KOPT-K1 (cell line): ENCODE measurements at regions not wholly inside any gene's neighbourhood (a gene's known extent, or its start where the extent isn't known, plus 50 kb on each side); places are given as distances from the start of the nearest gene placed in this dataset.

Experiments
- H3K27ac ChIP-seq: fragments of 200-600 bp; sonication (generic); 2 replicates; pipeline ENCODE4 v1.5.1; 2016; ENCODE audit warnings: antibody characterized with exemption, mild to moderate bottlenecking, low read depth, low read length; ENCODE audit not compliant: poor library complexity, severe bottlenecking
- H3K36me3 ChIP-seq: fragments of 200-600 bp; sonication (generic); 2 replicates; pipeline ENCODE4 v1.5.1; 2017; ENCODE audit warnings: antibody characterized with exemption, mild to moderate bottlenecking, low read length, moderate library complexity; ENCODE audit not compliant: insufficient read depth
- H3K9me3 ChIP-seq: fragments of 200-600 bp; sonication (generic); 2 replicates; pipeline ENCODE4 v1.5.1; 2017; ENCODE audit warnings: antibody characterized with exemption, low read length, mild to moderate bottlenecking; ENCODE audit not compliant: insufficient read depth, poor library complexity, severe bottlenecking

GRCh38 chr15:29471757-29472156 lies 202.1 kb upstream of the NSMCE3 start:
- no peaks in the 10 kb centered on the region for H3K9me3 ChIP-seq
- H3K36me3 ChIP-seq: no peaks in the 10 kb centered on the region
- H3K27ac ChIP-seq: no peak overlapping the region

GRCh38 chr15:29471306-29471705 lies 201.7 kb upstream of the NSMCE3 start:
- no peak overlapping the region for H3K27ac ChIP-seq
- no peaks in the 10 kb centered on the region for H3K9me3 ChIP-seq
- no peaks in the 10 kb centered on the region for H3K36me3 ChIP-seq

GRCh38 chr15:29470794-29471193 lies 201.2 kb upstream of the NSMCE3 start:
- Histone ChIP-seq H3K36me3 (no peaks in the 10 kb centered on the region), H3K9me3 (no peaks in the 10 kb centered on the region), H3K27ac (no peak overlapping the region)

GRCh38 chr15:29470311-29470710 lies 200.7 kb upstream of the NSMCE3 start:
- Histone ChIP-seq H3K9me3 (no peaks in the 10 kb centered on the region), H3K36me3 (no peaks in the 10 kb centered on the region), H3K27ac (no peak overlapping the region)

- Histone ChIP-seq H3K36me3 (no peaks in the 10 kb centered on the region), H3K9me3 (no peaks in the 10 kb centered on the region), H3K27ac (no peak overlapping the region)
Observed at GRCh38 chr15:29468899-29469298, 199.3 kb upstream of the NSMCE3 start.

- Histone ChIP-seq H3K9me3 (no peaks in the 10 kb centered on the region), H3K27ac (no peak overlapping the region), H3K36me3 (no peaks in the 10 kb centered on the region)
Observed at GRCh38 chr15:29467091-29467490, 197.5 kb upstream of the NSMCE3 start.

- Histone ChIP-seq H3K9me3 (no peaks in the 10 kb centered on the region), H3K27ac (no peak overlapping the region), H3K36me3 (no peaks in the 10 kb centered on the region)
Observed at GRCh38 chr15:29466292-29466691, 196.7 kb upstream of the NSMCE3 start.

- Histone ChIP-seq H3K36me3 (no peaks in the 10 kb centered on the region), H3K9me3 (no peaks in the 10 kb centered on the region), H3K27ac (no peak overlapping the region)
Observed at GRCh38 chr15:29465816-29466215, 196.2 kb upstream of the NSMCE3 start.

GRCh38 chr15:29465196-29465595 lies 195.6 kb upstream of the NSMCE3 start:
- Histone ChIP-seq H3K9me3 (no peaks in the 10 kb centered on the region), H3K27ac (no peak overlapping the region), H3K36me3 (no peaks in the 10 kb centered on the region)

- Histone ChIP-seq H3K27ac (no peak overlapping the region), H3K36me3 (no peaks in the 10 kb centered on the region), H3K9me3 (no peaks in the 10 kb centered on the region)
Observed at GRCh38 chr15:29461877-29462276, 192.3 kb upstream of the NSMCE3 start.

GRCh38 chr15:29458361-29458760 lies 188.7 kb upstream of the NSMCE3 start:
- H3K27ac ChIP-seq: no peak overlapping the region
- no peaks in the 10 kb centered on the region for H3K9me3 ChIP-seq
- H3K36me3 ChIP-seq: no peaks in the 10 kb centered on the region

- Histone ChIP-seq H3K9me3 (no peaks in the 10 kb centered on the region), H3K36me3 (no peaks in the 10 kb centered on the region), H3K27ac (no peak overlapping the region)
Observed at GRCh38 chr15:29457729-29458128, 188.1 kb upstream of the NSMCE3 start.

- Histone ChIP-seq H3K36me3 (no peaks in the 10 kb centered on the region), H3K27ac (no peak overlapping the region), H3K9me3 (no peaks in the 10 kb centered on the region)
Observed at GRCh38 chr15:29456964-29457363, 187.3 kb upstream of the NSMCE3 start.

- H3K36me3 ChIP-seq: no peaks in the 10 kb centered on the region
- H3K27ac ChIP-seq: no peak overlapping the region
- no peaks in the 10 kb centered on the region for H3K9me3 ChIP-seq
Observed at GRCh38 chr15:29456255-29456654, 186.6 kb upstream of the NSMCE3 start.

- Histone ChIP-seq H3K36me3 (no peaks in the 10 kb centered on the region), H3K9me3 (no peaks in the 10 kb centered on the region), H3K27ac (no peak overlapping the region)
Observed at GRCh38 chr15:29455530-29455929, 185.9 kb upstream of the NSMCE3 start.

- H3K27ac ChIP-seq: no peak overlapping the region
- no peaks in the 10 kb centered on the region for H3K36me3 ChIP-seq
- no peaks in the 10 kb centered on the region for H3K9me3 ChIP-seq
Observed at GRCh38 chr15:29455055-29455454, 185.4 kb upstream of the NSMCE3 start.

- Histone ChIP-seq H3K9me3 (no peaks in the 10 kb centered on the region), H3K36me3 (no peaks in the 10 kb centered on the region), H3K27ac (no peak overlapping the region)
Observed at GRCh38 chr15:29454506-29454905, 184.9 kb upstream of the NSMCE3 start.
